ENCODE measurements at regions not wholly inside any gene's neighbourhood (a gene's known extent, or its start where the extent isn't known, plus 50 kb on each side); places are given as distances from the start of the nearest gene placed in this dataset.

- TF ChIP-seq POLR2A (IDR thresholded peaks at IDR 0.05) (no peak), CTCF (IDR thresholded peaks at IDR 0.05) (no peak)
Observed at GRCh38 chr9:27766073-27766835, 193.0 kb upstream of the C9orf72 start.

Measured in testis (tissue), 2 donors.